Endometrial microvascular endothelial cells (primary cell): ENCODE measurements at regions not wholly inside any gene's neighbourhood (a gene's known extent, or its start where the extent isn't known, plus 50 kb on each side); places are given as distances from the start of the nearest gene placed in this dataset.

Source experiments
- in situ Hi-C: cut with HindIII; loops from 2 replicates; pipeline ENCODE4 v1.10.0; 2017; ENCODE audit warnings: low sequenced_read_pairs, low pct_unique_long_range_greater_than_20kb; ENCODE audit errors: inconsistent ontology term

GRCh38 chr6:113513086-113513485 is 344.1 kb upstream of the MARCKS start:
- in situ Hi-C loops: no loop called here

- in situ Hi-C loops: no loop called here
Observed at GRCh38 chr6:113522376-113522775, 334.8 kb upstream of the MARCKS start.

GRCh38 chr6:113524826-113525225 is 332.3 kb upstream of the MARCKS start:
- in situ Hi-C loops: no loop called here

GRCh38 chr6:113526553-113526952 is 330.6 kb upstream of the MARCKS start:
- in situ Hi-C loops: no loop called here

GRCh38 chr6:113526995-113527394 is 330.1 kb upstream of the MARCKS start:
- in situ Hi-C loops: no loop called here

- in situ Hi-C loops: no loop called here
Observed at GRCh38 chr6:113528111-113528510, 329.0 kb upstream of the MARCKS start.

- in situ Hi-C loops: no loop called here
Observed at GRCh38 chr6:113529196-113529595, 327.9 kb upstream of the MARCKS start.

GRCh38 chr6:113529879-113530278 is 327.3 kb upstream of the MARCKS start:
- in situ Hi-C loops: no loop called here

- in situ Hi-C loops: no loop called here
Observed at GRCh38 chr6:113530769-113531168, 326.4 kb upstream of the MARCKS start.

GRCh38 chr6:113539202-113539601 is 317.9 kb upstream of the MARCKS start:
- in situ Hi-C loops: no loop called here

GRCh38 chr6:113539623-113540022 is 317.5 kb upstream of the MARCKS start:
- in situ Hi-C loops: no loop called here

GRCh38 chr6:113540466-113540865 is 316.7 kb upstream of the MARCKS start:
- in situ Hi-C loops: no loop called here

GRCh38 chr6:113551168-113551567 is 306.0 kb upstream of the MARCKS start:
- in situ Hi-C loops: no loop called here

- in situ Hi-C loops: no loop called here
Observed at GRCh38 chr6:113556775-113557174, 300.4 kb upstream of the MARCKS start.

GRCh38 chr6:113558431-113558830 is 298.7 kb upstream of the MARCKS start:
- in situ Hi-C loops: no loop called here

- in situ Hi-C loops: no loop called here
Observed at GRCh38 chr6:113558966-113559365, 298.2 kb upstream of the MARCKS start.

- in situ Hi-C loops: no loop called here
Observed at GRCh38 chr6:113560376-113560775, 296.8 kb upstream of the MARCKS start.

GRCh38 chr6:113560908-113561307 is 296.2 kb upstream of the MARCKS start:
- in situ Hi-C loops: no loop called here

- in situ Hi-C loops: no loop called here
Observed at GRCh38 chr6:113562248-113562647, 294.9 kb upstream of the MARCKS start.

- in situ Hi-C loops: no loop called here
Observed at GRCh38 chr6:113564371-113565171, 292.6 kb upstream of the MARCKS start.

- in situ Hi-C loops: no loop called here
Observed at GRCh38 chr6:113565306-113565705, 291.8 kb upstream of the MARCKS start.
